Muscle of arm (tissue), 1 donor: ENCODE measurements at regions not wholly inside any gene's neighbourhood (a gene's known extent, or its start where the extent isn't known, plus 50 kb on each side); places are given as distances from the start of the nearest gene placed in this dataset.
"Not testable (repeated sequence)": the region's sequence is repeated elsewhere in the genome, so short reads cannot be mapped to it uniquely, and the experiment has no call there.

Experiments used
- DNase-seq: peaks from one replicate; pipeline ENCODE4 v3.0.0-alpha.2; 2013

GRCh38 chr2:188645986-188646385, 328.2 kb upstream of the COL3A1 start:
- peak; percentile 84 for DNase-seq

DNA sequence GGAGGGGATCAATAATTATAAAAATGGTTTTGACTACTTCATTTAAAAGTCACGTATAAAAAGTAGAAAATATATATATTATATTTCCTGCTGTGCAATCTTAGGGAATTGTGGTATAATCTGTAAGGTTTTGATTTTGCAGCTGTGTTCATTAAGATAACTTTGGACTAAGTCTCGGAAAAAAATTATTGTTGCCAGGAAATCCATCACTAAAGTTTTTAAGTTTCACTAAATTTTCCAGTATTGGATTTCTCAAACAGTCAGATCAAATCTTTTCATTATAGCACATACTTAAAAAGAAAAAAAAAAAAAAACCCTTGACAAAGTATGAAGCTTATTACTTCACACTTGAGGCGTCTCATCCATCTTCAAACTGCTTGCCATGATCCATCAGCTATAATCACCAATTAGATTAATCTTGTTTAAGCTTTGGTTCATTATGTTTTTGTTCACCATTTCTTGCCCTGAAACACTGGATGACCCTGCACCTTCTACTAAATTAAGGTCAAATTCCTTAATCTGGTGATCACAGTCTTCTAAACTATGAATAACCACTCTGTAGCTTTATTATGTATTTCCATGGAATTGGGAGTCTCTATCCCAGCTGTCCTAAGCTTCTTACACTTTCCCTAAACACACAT, 326.6 kb upstream of the COL3A1 start:
- DNase-seq, result peak; percentile 85

DNA sequence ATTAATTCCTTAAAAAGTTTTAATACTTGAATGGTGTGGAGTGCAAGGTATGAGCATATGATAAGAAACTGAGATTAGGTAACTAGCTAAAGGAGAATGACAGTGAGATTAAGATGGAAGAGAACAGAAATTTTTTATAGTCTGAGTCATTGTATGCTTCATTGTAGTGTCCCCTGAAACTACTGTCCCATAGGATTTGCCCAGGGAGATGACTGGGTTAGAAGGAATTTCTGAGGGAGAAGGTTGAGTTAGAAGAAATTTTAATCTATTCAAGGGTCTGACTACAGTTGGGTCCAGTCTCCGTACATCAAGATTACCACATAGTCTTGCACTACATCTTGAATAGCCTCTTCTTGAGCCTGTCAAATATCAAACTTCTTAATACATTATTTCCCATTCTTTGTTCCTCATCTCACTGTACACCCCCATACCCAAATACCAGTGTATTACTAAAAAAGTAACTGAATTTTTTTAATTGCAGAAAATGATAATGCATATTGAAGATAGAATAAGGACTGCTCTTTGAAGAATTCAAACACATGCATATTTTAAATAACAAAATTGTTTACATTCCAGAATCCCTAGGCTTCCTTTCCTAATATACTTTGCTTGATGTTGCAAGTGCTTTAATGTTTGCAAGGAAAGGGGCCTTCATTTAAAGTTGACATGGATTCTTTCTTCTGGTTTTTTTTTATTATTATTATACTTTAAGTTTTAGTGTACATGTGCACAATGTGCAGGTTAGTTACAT, 314.3 kb upstream of the COL3A1 start:
- DNase-seq, result no peak

GRCh38 chr2:188663301-188663700, 310.9 kb upstream of the COL3A1 start:
- no peak for DNase-seq

DNA sequence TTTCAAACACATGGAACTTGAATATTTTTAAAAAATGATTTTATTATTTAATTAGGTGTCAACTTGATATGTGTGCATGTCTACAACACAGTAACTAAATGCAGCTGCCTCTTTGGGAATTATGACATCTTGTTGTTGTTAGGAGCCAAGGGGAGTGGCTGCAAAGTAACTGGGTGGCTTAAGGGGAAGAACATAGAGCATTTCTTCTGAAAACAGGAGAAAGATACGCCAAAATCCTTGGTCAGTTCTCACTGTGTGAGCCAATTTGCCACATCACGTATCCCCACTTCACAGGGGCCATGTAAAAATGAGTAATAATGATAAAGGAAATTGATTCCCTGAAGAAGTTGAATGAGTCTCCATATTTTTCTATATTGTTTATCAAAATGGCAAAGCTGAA, 309.8 kb upstream of the COL3A1 start:
- DNase-seq, result peak; percentile 58

- DNase-seq, result no peak
Measured at GRCh38 chr2:188664951-188665595, 309.1 kb upstream of the COL3A1 start.

DNA sequence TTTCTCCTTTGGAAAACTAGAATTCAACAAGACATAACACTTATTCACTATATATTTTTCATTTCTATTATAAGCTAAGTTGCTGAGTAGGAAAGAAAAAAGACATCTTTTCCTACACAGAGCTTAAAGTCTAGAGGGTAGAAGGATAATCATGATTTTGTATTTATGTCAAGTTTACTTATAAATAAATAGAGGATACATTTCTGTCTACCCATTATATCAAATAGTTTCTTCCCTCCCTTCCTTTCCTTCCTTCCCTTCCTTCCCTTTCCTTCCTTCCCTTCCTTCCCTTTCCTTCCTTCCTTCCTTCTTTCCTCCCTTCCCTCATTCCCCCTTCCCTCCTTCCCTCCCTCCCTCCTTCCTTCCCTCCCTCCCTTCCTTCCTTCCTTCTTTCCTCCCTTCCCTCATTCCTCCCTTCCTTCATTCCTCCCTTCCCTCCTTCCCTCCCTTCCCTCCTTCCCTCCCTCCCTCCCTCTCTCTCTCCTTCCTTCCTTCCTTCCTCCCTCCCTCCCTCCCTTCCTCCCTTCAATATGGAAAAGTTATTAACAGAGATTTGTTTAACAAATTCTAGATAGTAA, 308.4 kb upstream of the COL3A1 start:
- DNase-seq, result no peak

DNA sequence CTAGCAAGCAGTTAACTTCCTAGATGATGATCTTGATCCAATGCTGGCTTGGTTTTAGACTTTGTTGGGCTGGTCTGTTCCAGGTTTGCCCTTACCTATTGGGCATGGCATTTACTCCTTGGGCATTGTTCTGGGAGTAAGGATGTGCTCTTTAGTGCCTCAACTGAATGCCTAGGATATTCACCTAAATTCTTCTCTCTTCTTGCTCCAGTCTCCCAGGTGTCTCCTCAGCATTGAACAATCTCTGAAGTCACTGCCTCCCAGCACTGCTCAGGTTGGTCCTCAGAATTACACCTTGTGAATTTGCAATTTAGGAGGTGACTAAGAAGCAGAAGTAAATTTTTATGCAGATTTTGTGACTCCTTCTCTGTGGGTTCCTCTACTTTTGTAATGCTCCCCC, 307.7 kb upstream of the COL3A1 start:
- no peak for DNase-seq

DNA sequence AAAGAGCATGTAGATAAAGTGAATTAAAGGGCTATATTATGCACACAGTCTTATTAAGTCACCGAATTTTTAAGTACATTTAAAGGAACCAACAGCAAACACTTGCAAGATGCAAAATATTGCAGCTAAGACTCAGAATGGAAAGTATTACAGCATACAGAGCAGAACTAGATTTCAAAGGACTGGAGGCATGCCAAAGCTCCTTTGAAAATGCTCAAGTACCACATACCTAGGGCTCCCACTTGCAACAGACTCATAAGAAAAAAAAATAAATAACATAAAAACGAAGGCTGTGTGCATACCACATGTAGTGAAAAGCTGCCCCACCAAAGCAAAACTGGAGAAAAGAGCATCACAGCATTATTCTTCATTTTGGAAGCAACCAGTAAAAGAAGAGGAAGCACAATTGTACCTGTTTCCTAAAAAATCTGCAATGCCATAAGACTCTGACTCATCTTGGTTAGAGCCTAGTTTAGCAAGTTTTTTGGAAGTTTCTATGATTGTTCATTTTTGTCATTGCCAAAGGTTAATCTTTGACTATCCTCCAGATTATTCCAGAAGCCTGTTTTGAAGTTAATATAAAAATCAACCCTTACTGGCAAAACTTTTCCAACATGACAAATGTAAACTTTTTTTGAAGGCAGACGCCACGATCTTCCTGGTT, 306.0 kb upstream of the COL3A1 start:
- DNase-seq, result peak; percentile 77

- no peak for DNase-seq
Measured at GRCh38 chr2:188675391-188676009, 298.7 kb upstream of the COL3A1 start.

DNA sequence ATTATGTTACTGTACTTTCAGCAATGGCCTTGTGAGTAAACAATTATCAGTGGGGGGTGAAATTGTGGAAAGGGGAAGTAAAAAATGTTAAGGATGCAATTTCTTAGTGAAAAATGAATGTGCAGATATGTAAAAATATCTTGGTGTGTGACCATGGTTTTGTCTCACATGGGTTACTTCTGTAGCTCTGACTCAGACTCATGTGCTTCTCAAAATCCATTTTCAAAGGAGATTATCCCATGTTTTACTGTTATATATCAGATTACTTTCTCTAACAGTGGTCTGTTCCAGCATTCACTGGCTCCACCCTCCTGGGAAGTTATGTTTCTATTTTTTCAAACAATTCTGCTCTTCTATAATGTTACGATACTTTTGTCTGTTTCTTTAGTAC, 298.2 kb upstream of the COL3A1 start:
- DNase-seq, result no peak

DNA sequence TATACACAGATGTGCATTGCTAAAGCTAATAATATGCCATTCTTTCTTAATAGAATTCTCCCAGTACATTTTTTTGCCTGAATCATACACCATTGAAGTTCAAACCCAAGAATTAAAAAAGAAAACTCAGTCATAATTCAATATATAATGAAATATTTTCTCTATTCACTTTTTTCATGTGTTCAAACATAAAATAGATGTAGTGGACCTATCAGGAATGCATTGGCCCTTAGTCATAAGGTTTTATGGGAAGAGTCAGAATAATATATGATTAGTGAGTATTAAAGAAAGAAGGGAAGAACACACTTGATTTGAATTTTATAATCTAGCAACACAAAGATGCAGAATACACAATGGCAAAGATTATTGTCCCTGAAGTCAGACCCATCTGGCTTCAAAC, 297.0 kb upstream of the COL3A1 start:
- DNase-seq, result no peak

- no peak for DNase-seq
Measured at GRCh38 chr2:188678882-188679281, 295.3 kb upstream of the COL3A1 start.

- DNase-seq, result no peak
Measured at GRCh38 chr2:188682838-188683237, 291.3 kb upstream of the COL3A1 start.

GRCh38 chr2:188684795-188685194, 289.4 kb upstream of the COL3A1 start:
- DNase-seq, result no peak

GRCh38 chr2:188693111-188693510, 281.1 kb upstream of the COL3A1 start:
- no peak for DNase-seq

GRCh38 chr2:188693771-188694170, 280.4 kb upstream of the COL3A1 start:
- DNase-seq, result no peak

DNA sequence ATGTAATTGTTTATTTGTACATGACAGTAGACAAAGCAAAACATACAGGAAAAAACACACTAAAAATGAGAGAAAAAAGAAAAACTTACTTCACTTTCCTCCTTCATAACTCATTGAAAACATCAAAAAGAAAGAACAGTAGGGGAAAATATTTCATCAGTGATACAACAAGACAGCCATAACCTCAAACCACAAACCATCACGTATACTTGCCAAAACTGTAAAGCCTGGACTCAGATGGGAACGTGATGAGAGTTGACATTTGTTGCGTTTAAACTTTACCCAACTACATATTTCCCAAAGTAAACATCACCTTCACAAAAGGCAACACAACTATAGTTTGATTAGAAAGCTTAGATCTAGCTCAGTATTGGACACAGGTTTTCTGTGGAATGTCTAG, 278.2 kb upstream of the COL3A1 start:
- no peak for DNase-seq

- DNase-seq, result not testable (repeated sequence)
Measured at GRCh38 chr2:188698151-188698550, 276.0 kb upstream of the COL3A1 start.

DNA sequence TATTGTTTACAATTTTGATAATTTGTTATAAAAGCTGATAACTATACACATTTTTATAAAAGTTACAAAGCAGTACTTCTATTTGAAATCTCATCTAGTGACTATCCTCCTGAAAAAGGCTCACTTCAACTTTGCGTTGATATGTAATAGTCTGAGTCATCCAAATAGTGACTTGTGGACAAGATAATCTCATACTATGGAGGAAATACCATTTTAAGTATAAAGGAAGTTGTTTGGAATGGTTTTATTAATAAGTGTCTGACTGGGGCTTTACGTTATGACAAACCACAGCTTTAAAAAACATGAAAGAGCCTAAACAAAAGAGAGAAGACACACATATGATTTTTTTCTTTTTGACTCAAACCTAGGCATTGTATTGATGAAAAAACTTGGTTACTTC, 272.3 kb upstream of the COL3A1 start:
- no peak for DNase-seq

DNA sequence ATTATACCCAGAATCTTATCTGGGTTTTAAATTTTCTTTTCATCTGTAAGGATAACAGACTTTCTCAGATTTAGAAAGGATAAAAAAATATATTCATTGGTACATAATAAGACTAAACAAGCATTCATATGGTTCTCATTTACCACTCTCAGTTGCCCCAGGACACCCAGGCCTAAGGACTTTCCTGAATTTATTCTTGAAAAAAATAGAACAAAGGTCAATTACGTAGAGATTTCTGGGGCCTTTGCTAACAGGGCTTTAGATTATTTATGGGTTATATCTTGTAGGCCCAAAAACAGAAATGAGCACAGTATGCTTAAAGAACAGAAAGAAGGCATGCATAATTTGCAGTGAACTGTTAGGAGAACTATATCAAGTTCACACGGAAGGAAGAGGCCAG, 269.0 kb upstream of the COL3A1 start:
- DNase-seq, result no peak

- no peak for DNase-seq
Measured at GRCh38 chr2:188713961-188714360, 260.2 kb upstream of the COL3A1 start.
